ENCODE measurements at regions not wholly inside any gene's neighbourhood (a gene's known extent, or its start where the extent isn't known, plus 50 kb on each side); places are given as distances from the start of the nearest gene placed in this dataset.
"Not testable (repeated sequence)": the region's sequence is repeated elsewhere in the genome, so short reads cannot be mapped to it uniquely, and the experiment has no call there.

GRCh38 chr17:65305778-65306177 lies 168.6 kb downstream of the RGS9 start:
- intact Hi-C loops (cut with DNase I): no loop called here
- WGBS, 4 donors: 87 to 100% (median 96%) methylated on average over 1 of the region's 1 CpG
- Histone ChIP-seq H3K36me3 (replicated peaks in 1 of 2) (no peaks in the 10 kb centered on the region), H3K4me3 (no peak overlapping the region), H3K4me1 (replicated peaks in 1 of 2) (no peaks in the 10 kb centered on the region), H3K27me3 (no peaks in the 10 kb centered on the region), H3K9me3 (replicated peaks in 1 of 3) (no peaks in the 10 kb centered on the region), H3K27ac (no peak overlapping the region)
- DNase-seq: no peak
- TF ChIP-seq POLR2A (IDR thresholded peaks at IDR 0.05) (no peak), CTCF (IDR thresholded peaks at IDR 0.05) (no peak)

GRCh38 chr17:65305116-65305515 lies 167.9 kb downstream of the RGS9 start:
- no peak for DNase-seq
- Histone ChIP-seq H3K36me3 (replicated peaks in 1 of 2) (no peaks in the 10 kb centered on the region), H3K27ac (no peak overlapping the region), H3K27me3 (no peaks in the 10 kb centered on the region), H3K9me3 (replicated peaks in 1 of 3) (no peaks in the 10 kb centered on the region), H3K4me1 (replicated peaks in 1 of 2) (no peaks in the 10 kb centered on the region), H3K4me3 (no peak overlapping the region)
- whole genome bisulfite sequencing, 4 donors: 84 to 97% (median 91%) methylated on average over 4 to 7 of the region's 7 CpGs
- intact Hi-C loops (cut with DNase I): no loop called here
- TF ChIP-seq POLR2A (IDR thresholded peaks at IDR 0.05) (no peak), CTCF (IDR thresholded peaks at IDR 0.05) (no peak)

GRCh38 chr17:65301882-65302281 lies 164.7 kb downstream of the RGS9 start:
- H3K4me3 ChIP-seq; H3K4me1 ChIP-seq (replicated peaks in 1 of 2); H3K27ac ChIP-seq; intact Hi-C loops (cut with DNase I); H3K27me3 ChIP-seq; H3K36me3 ChIP-seq (replicated peaks in 1 of 2); DNase-seq; H3K9me3 ChIP-seq (replicated peaks in 1 of 3): not testable (repeated sequence)
- 78 to 85% (median 84%) methylated on average over 4 of the region's 4 CpGs for WGBS, 4 donors

- DNase-seq: no peak
- intact Hi-C loops (cut with DNase I): no loop called here
- H3K4me1 ChIP-seq (replicated peaks in 1 of 2): no peaks in the 10 kb centered on the region
- no peak overlapping the region for H3K27ac ChIP-seq
- H3K9me3 ChIP-seq (replicated peaks in 1 of 3): no peaks in the 10 kb centered on the region
- H3K27me3 ChIP-seq: no peaks in the 10 kb centered on the region
- H3K36me3 ChIP-seq (replicated peaks in 1 of 2): no peaks in the 10 kb centered on the region
- H3K4me3 ChIP-seq: no peak overlapping the region
- 81 to 95% (median 90%) methylated on average over 2 of the region's 2 CpGs for WGBS, 4 donors
- TF ChIP-seq CTCF (IDR thresholded peaks at IDR 0.05): no peak
- TF ChIP-seq POLR2A (IDR thresholded peaks at IDR 0.05): no peak
These were observed 164.0 kb downstream of the RGS9 start for GRCh38 chr17:65301184-65301583.

GRCh38 chr17:65297916-65298315 lies 160.7 kb downstream of the RGS9 start:
- Histone ChIP-seq H3K36me3 (replicated peaks in 1 of 2) (no peaks in the 10 kb centered on the region), H3K4me3 (no peak overlapping the region), H3K27ac (no peak overlapping the region), H3K9me3 (replicated peaks in 1 of 3) (no peaks in the 10 kb centered on the region), H3K4me1 (replicated peaks in 1 of 2) (no peaks in the 10 kb centered on the region), H3K27me3 (no peaks in the 10 kb centered on the region)
- TF ChIP-seq POLR2A (IDR thresholded peaks at IDR 0.05) (no peak), CTCF (IDR thresholded peaks at IDR 0.05) (no peak)
- DNase-seq: no peak
- intact Hi-C loops (cut with DNase I): loop anchor here (10.0 kb wide), 2 partner anchors 257 to 867 kb away; no protein-coding TSS in a partner anchor
- 51 to 69% (median 65%) methylated on average over 5 of the region's 5 CpGs for WGBS, 4 donors
